ENCODE measurements at regions not wholly inside any gene's neighbourhood (a gene's known extent, or its start where the extent isn't known, plus 50 kb on each side); places are given as distances from the start of the nearest gene placed in this dataset.

DNA sequence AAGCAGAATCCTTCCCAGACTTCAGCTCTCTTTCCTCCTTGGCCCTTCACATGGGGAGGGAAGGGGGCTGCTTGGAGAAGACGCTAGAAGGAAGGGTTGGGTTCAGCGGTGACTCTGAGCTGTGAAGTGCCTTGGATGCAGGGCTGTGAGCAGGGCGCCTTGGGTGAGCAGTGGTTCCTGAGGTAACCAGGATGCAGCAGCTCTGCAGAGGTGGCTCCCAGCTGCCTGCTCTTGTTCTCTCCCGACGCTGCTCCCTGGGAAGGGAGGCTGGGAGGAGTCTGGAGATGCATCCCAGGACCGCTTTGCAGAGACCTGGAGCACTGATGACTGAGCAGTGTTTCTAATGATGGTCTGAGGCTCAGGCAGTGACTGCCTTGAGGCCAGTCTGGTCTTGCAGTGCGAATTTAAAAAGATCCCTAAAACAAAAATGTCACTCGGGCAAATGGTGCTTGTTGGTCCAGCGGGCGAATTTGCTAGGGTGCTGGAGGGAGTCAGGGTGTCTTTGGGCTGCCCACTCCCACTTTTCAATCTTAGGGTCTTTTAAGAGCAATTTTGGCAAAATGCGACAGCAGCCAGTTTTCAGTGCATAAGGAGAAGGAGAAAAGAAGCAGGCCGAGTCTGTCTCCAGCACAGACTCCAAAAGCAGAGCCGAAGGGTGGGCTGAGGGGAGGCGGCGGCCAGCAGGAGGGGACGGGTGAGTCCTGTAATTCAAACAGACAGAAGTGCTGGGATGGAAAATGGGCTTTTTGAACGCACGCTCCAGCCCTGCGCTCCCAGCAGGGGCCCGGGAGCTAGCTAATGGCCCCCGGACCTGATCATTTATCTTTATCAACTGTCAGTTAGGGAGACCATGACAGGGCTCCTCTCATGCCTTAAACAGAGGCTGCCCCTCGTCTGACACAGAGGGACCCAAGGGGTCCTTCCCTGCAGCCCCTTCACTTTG is 191.2 kb upstream of the SHH start:
- H3K4me3 ChIP-seq (ENCODE audit: low read depth, low read length) = no peak overlapping the region
- DNase-seq (ENCODE audit: low read depth) = no peak
- TF ChIP-seq CTCF (IDR thresholded peaks at IDR 0.05; ENCODE audit: control insufficient read depth, extremely low read depth, insufficient read depth) = no peak

DNA sequence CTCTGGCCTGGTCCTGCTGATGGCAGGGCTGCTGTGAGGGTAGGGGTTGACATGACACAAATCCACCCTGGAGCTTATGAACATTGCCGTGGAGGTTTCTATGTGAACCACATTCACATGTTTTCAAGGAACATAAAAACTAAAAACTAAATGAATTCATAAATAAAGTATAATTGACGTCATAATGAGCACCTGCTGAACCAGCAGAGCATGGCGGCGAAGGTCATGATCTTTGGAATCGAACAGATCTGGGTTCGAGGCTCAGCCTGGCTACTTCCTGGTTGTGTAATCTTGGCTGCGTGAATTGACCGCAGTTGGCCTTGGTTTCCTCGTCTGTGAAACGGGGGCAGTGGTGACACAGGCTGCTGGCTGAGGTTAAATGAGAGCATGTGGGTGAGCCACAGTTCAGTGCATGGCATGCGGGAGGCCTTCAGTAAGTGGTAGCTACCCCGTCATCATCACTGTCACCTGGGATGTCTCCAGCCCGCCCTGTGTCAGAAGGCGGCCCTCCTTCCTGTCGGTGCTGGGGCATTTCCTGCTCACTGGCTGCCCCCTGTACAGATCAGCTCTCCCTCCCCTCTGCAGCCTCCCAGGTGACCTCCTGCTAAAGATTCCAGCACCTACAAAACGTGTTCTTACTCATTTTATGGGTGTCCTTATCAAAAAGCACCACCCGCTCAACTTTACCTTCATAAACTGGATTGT is 190.3 kb upstream of the SHH start:
- no peak overlapping the region for H3K4me3 ChIP-seq (ENCODE audit: low read depth, low read length)
- no peak for TF ChIP-seq CTCF (IDR thresholded peaks at IDR 0.05; ENCODE audit: control insufficient read depth, extremely low read depth, insufficient read depth)
- no peak for DNase-seq (ENCODE audit: low read depth)

- no peak overlapping the region for H3K4me3 ChIP-seq (ENCODE audit: low read depth, low read length)
- DNase-seq (ENCODE audit: low read depth) = no peak
- no peak for TF ChIP-seq CTCF (IDR thresholded peaks at IDR 0.05; ENCODE audit: control insufficient read depth, extremely low read depth, insufficient read depth)
These were observed 189.4 kb upstream of the SHH start for GRCh38 chr7:156001496-156002260.

DNA sequence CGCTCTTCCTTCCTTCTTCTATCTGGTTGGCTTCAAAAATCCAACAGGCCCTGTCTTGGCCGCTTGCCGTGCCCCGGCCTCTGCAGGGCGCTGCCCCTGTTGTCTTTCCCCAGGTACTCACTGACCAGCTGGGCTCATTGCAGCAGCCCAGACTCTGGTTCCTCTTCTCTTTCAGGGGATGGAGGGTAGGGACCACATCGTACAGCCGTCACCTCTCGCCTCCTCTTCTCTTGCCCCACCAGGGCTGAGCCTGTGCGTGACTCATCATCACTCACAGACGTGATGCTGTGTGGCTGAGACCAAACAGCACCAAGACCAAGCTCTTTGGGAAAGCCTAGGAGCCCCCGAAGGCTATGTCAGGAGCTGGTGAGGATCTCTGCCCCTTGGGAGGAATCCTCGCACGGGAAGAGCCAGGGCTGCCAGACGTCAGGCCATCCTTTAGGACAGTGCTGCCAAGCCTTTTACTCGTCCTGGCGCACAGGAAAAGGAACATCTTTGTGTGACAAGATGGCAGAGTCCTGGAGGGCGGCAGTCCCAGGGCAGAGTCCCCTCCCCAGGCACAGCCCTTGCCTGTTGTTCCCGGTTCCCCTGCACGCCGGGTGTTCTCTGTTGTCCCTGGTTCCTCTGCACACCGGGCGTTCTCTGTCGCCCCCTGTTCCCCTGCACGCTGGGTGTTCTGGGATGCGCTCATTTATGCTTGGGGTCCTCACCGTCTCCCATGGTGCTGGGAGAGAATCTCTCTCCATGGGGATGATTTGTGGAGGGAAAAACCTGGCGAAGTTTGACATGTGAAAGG is 188.5 kb upstream of the SHH start:
- no peak overlapping the region for H3K4me3 ChIP-seq (ENCODE audit: low read depth, low read length)
- no peak for TF ChIP-seq CTCF (IDR thresholded peaks at IDR 0.05; ENCODE audit: control insufficient read depth, extremely low read depth, insufficient read depth)
- no peak for DNase-seq (ENCODE audit: low read depth)

- TF ChIP-seq CTCF (IDR thresholded peaks at IDR 0.05; ENCODE audit: control insufficient read depth, extremely low read depth, insufficient read depth) = no peak
- no peak overlapping the region for H3K4me3 ChIP-seq (ENCODE audit: low read depth, low read length)
- no peak for DNase-seq (ENCODE audit: low read depth)
These were observed 187.6 kb upstream of the SHH start for GRCh38 chr7:155999631-156000489.

Data from LNCaP clone FGC (cell line).